H1 (cell line): ENCODE measurements at regions not wholly inside any gene's neighbourhood (a gene's known extent, or its start where the extent isn't known, plus 50 kb on each side); places are given as distances from the start of the nearest gene placed in this dataset.

ENCODE experiments used
- CTCF ChIA-PET: fragments of 300-600 bp; sonication (Branson Sonifier 250); formaldehyde crosslinking; loops from one replicate; lab custom pipeline; 2021; ENCODE audit not compliant: partially characterized antibody; lab: Charles Lee
- POLR2A ChIA-PET: fragments of 300-600 bp; sonication (Branson Sonifier 250); formaldehyde crosslinking; loops from one replicate; lab custom pipeline; 2021; ENCODE audit warnings: inconsistent platforms; ENCODE audit not compliant: partially characterized antibody; lab: Charles Lee
- DNase-seq, 2 experiments: peaks; one replicate each; pipeline versions ENCODE4 v3.0.0 to v3.0.0-alpha.2; 2010 to 2022; ENCODE audit warnings: low spot score in 2 of 2, low read depth in 1 of 2, mixed read lengths in 1 of 2
- FAIRE-seq: peaks from 2 replicates; lab custom pipeline; 2011; peaks lifted over from hg19 to GRCh38; lab: Jason Lieb, UNC
- H2AFZ ChIP-seq: 2 replicates; pipeline ENCODE4 v1.8.1; 2012; ENCODE audit warnings: low read length, inconsistent platforms
- H2AK5ac ChIP-seq: 2 replicates; pipeline ENCODE4 v1.6.1; 2013; ENCODE audit warnings: low read depth, low read length
- H2BK120ac ChIP-seq: replicated peaks from 2 replicates; pipeline ENCODE3; 2013; ENCODE audit warnings: low read depth, low read length, inconsistent platforms
- H2BK12ac ChIP-seq: 2 replicates; pipeline ENCODE4 v1.6.1; 2013; ENCODE audit warnings: low read depth, low read length
- H2BK15ac ChIP-seq: 2 replicates; pipeline ENCODE4 v1.6.1; 2013; ENCODE audit warnings: low read length
- H2BK20ac ChIP-seq: 2 replicates; pipeline ENCODE4 v1.6.1; 2013; ENCODE audit warnings: low read length
- H2BK5ac ChIP-seq: 2 replicates; pipeline ENCODE4 v1.6.1; 2013; ENCODE audit warnings: low read depth, low read length
- H3K14ac ChIP-seq: 2 replicates; pipeline ENCODE4 v1.6.1; 2013; ENCODE audit warnings: inconsistent platforms; ENCODE audit not compliant: insufficient read length
- H3K18ac ChIP-seq: 2 replicates; pipeline ENCODE4 v1.6.1; 2013; ENCODE audit warnings: low read length; ENCODE audit errors: extremely low read depth
- H3K23ac ChIP-seq: 2 replicates; pipeline ENCODE4 v1.6.1; 2013; ENCODE audit warnings: inconsistent platforms; ENCODE audit not compliant: insufficient read length
- H3K23me2 ChIP-seq: 2 replicates; pipeline ENCODE4 v1.6.1; 2013; ENCODE audit warnings: low read depth, low read length
- H3K27ac ChIP-seq: 2 replicates; pipeline ENCODE4 v1.6.1; 2011; ENCODE audit warnings: low read depth, low read length, inconsistent platforms
- H3K27me3 ChIP-seq, 4 experiments: replicated peaks in 1 of 4; 1 replicate in 1 of 4; 2 replicates in 3 of 4; pipeline versions ENCODE4 v1.6.1 to v1.8.1; 2011 to 2013; ENCODE audit warnings: low read length in 3 of 4, mild to moderate bottlenecking in 3 of 4, inconsistent platforms in 2 of 4, mixed read lengths in 2 of 4, moderate library complexity in 1 of 4; ENCODE audit not compliant: control insufficient read depth in 3 of 4, insufficient read depth in 3 of 4; ENCODE audit errors: extremely low read depth in 1 of 4
- H3K36me3 ChIP-seq, 4 experiments: 2 replicates each; pipeline versions ENCODE4 v1.6.1 to v1.8.1; 2011 to 2013; ENCODE audit warnings: mild to moderate bottlenecking in 4 of 4, low read length in 3 of 4, moderate library complexity in 2 of 4, control low read depth in 1 of 4, inconsistent platforms in 1 of 4; ENCODE audit not compliant: insufficient read depth in 4 of 4, control insufficient read depth in 2 of 4
- H3K4ac ChIP-seq: replicated peaks from 2 replicates; pipeline ENCODE3; 2013; ENCODE audit warnings: low read length, low read depth, mixed read lengths, inconsistent platforms; ENCODE audit not compliant: insufficient read length
- H3K4me1 ChIP-seq, 4 experiments: replicated peaks in 1 of 4; 1 replicate in 1 of 4; 2 replicates in 3 of 4; pipeline versions ENCODE4 v1.6.1 to v1.8.1; 2011 to 2013; ENCODE audit warnings: low read length in 3 of 4, inconsistent platforms in 2 of 4, mixed read lengths in 1 of 4; ENCODE audit not compliant: insufficient read depth in 4 of 4, control insufficient read depth in 3 of 4
- H3K4me2 ChIP-seq, 2 experiments: 2 replicates each; pipeline versions ENCODE4 v1.6.1 to v1.8.1; 2011 to 2013; ENCODE audit warnings: low read depth in 2 of 2, low read length in 2 of 2, control low read depth in 1 of 2, inconsistent platforms in 1 of 2, mild to moderate bottlenecking in 1 of 2; ENCODE audit not compliant: insufficient read depth in 1 of 2
- H3K4me3 ChIP-seq, 4 experiments: fragments of 200-600, 300-600 bp in 1 of 4; sonication (generic), shearing (Covaris generic), sonication (Bioruptor Twin) in 1 of 4; 2 replicates each; pipeline versions ENCODE4 v1.5.1 to v1.8.1; 2011 to 2016; ENCODE audit warnings: low read length in 4 of 4, low read depth in 3 of 4, control low read depth in 2 of 4, inconsistent platforms in 2 of 4, mild to moderate bottlenecking in 2 of 4, mixed read lengths in 1 of 4, moderate library complexity in 1 of 4; ENCODE audit not compliant: insufficient read depth in 2 of 4; ENCODE audit errors: extremely low read depth in 1 of 4
- H3K56ac ChIP-seq: replicated peaks from 2 replicates; pipeline ENCODE3; 2013; ENCODE audit warnings: low read depth, mild to moderate bottlenecking, mixed read lengths, low read length, inconsistent platforms; ENCODE audit not compliant: insufficient read length
- H3K79me1 ChIP-seq: 2 replicates; pipeline ENCODE4 v1.6.1; 2013; ENCODE audit warnings: low read depth, low read length, control low read depth
- H3K79me2 ChIP-seq, 2 experiments: 2 replicates each; pipeline versions ENCODE4 v1.6.1 to v1.8.1; 2012 to 2013; ENCODE audit warnings: low read length in 2 of 2, mild to moderate bottlenecking in 2 of 2, inconsistent platforms in 1 of 2; ENCODE audit not compliant: insufficient read depth in 2 of 2, control insufficient read depth in 1 of 2
- H3K9ac ChIP-seq, 4 experiments: replicated peaks in 1 of 4; 1 replicate in 1 of 4; 2 replicates in 3 of 4; pipeline versions ENCODE4 v1.6.1 to v1.8.1; 2011 to 2013; ENCODE audit warnings: low read depth in 3 of 4, low read length in 3 of 4, control low read depth in 2 of 4, mild to moderate bottlenecking in 2 of 4, moderate library complexity in 2 of 4, inconsistent platforms in 1 of 4; ENCODE audit errors: extremely low read depth in 1 of 4
- H3K9me3 ChIP-seq, 2 experiments: 2 replicates each; pipeline versions ENCODE4 v1.6.1 to v1.8.1; 2012 to 2013; ENCODE audit warnings: mild to moderate bottlenecking in 2 of 2, moderate library complexity in 2 of 2, control low read depth in 1 of 2, inconsistent platforms in 1 of 2, low read depth in 1 of 2, low read length in 1 of 2, mixed read lengths in 1 of 2; ENCODE audit not compliant: insufficient read depth in 2 of 2
- H4K20me1 ChIP-seq, 2 experiments: replicated peaks in 1 of 2; 2 replicates each; pipeline versions ENCODE3 to v1.8.1; 2011 to 2013; ENCODE audit warnings: inconsistent platforms in 2 of 2, low read length in 2 of 2, mild to moderate bottlenecking in 1 of 2; ENCODE audit not compliant: insufficient read depth in 2 of 2, control insufficient read depth in 1 of 2
- H4K5ac ChIP-seq: 2 replicates; pipeline ENCODE4 v1.6.1; 2013; ENCODE audit warnings: low read length, low read depth, mixed read lengths, inconsistent platforms; ENCODE audit not compliant: insufficient read length
- H4K8ac ChIP-seq: 2 replicates; pipeline ENCODE4 v1.8.0; 2013; ENCODE audit warnings: mild to moderate bottlenecking, moderate library complexity, low read length, inconsistent platforms; ENCODE audit not compliant: insufficient read depth; ENCODE audit errors: extremely low read depth
- H4K91ac ChIP-seq: replicated peaks from 2 replicates; pipeline ENCODE3; 2013; ENCODE audit warnings: low read length, mixed read lengths, inconsistent platforms; ENCODE audit not compliant: insufficient read length
- BRCA1 ChIP-seq: IDR thresholded peaks from 2 replicates; pipeline ENCODE4 v1.6.1; 2012; ENCODE audit warnings: low read depth, low read length, improper control_type of control experiment
- FOSL1 ChIP-seq: IDR thresholded peaks from 2 replicates; pipeline ENCODE4 v1.6.1; 2011; ENCODE audit warnings: mild to moderate bottlenecking, low read depth, low read length, moderate library complexity; ENCODE audit not compliant: insufficient read depth
- GABPA ChIP-seq: IDR thresholded peaks from 2 replicates; pipeline ENCODE4 v1.6.1; 2011; ENCODE audit warnings: mild to moderate bottlenecking, low read length, moderate library complexity, borderline replicate concordance; ENCODE audit not compliant: insufficient read depth
- JUND ChIP-seq: IDR thresholded peaks from 2 replicates; pipeline ENCODE4 v1.6.1; 2011; ENCODE audit warnings: mild to moderate bottlenecking, improper control_type of control experiment, low read length
- NRF1 ChIP-seq: IDR thresholded peaks from 2 replicates; pipeline ENCODE4 v1.6.1; 2011; ENCODE audit warnings: mild to moderate bottlenecking, low read depth, low read length, improper control_type of control experiment
- POLR2A ChIP-seq, 2 experiments: IDR thresholded peaks; 1 replicate in 1 of 2; 2 replicates in 1 of 2; pipeline ENCODE4 v1.6.1; 2011; ENCODE audit warnings: low read depth in 2 of 2, low read length in 2 of 2, mild to moderate bottlenecking in 2 of 2; ENCODE audit errors: control extremely low read depth in 1 of 2
- RBBP5 ChIP-seq: IDR thresholded peaks from 2 replicates; pipeline ENCODE4 v1.7.1; 2012; ENCODE audit warnings: low read depth, mild to moderate bottlenecking, inconsistent platforms, low read length, moderate library complexity, borderline replicate concordance
- SUZ12 ChIP-seq: fragments of 200-600 bp; sonication (generic); IDR thresholded peaks from 2 replicates; pipeline ENCODE4 v1.6.1; 2012; ENCODE audit warnings: mild to moderate bottlenecking, inconsistent platforms, low read length, moderate library complexity, mixed read lengths
- TAF7 ChIP-seq: optimal IDR thresholded peaks from 2 replicates; pipeline ENCODE3; 2011; ENCODE audit warnings: low read depth, mild to moderate bottlenecking, inconsistent platforms, low read length, moderate library complexity, borderline replicate concordance
- TCF12 ChIP-seq: IDR thresholded peaks from 2 replicates; pipeline ENCODE4 v1.6.1; 2011; ENCODE audit warnings: low read depth, mild to moderate bottlenecking, low read length
- WGBS, 2 experiments: shearing (Covaris generic) in 1 of 2; methylation state at CpG; one replicate each; pipeline versions ENCODE4 v1.1.6 to v1.1.7; 2013 to 2015; ENCODE audit warnings: low lambda C conversion rate in 2 of 2, mixed read lengths in 2 of 2, inconsistent platforms in 1 of 2, low coverage in 1 of 2, missing lambda C conversion rate in 1 of 2; ENCODE audit not compliant: insufficient replicate concordance in 2 of 2, insufficient coverage in 1 of 2, insufficient read length in 1 of 2; ENCODE audit errors: extremely low coverage in 1 of 2, missing lambda C conversion rate in 1 of 2; 5-methylcytosine and 5-hydroxymethylcytosine counted together

GRCh38 chr11:29263971-29264682 is 752.7 kb downstream of the KCNA4 start:
- Histone ChIP-seq H2AK5ac (no peak overlapping the region), H2BK12ac (no peak overlapping the region), H2BK20ac (no peak overlapping the region), H3K18ac (no peak overlapping the region), H2BK15ac (no peak overlapping the region), H3K27me3 (no peaks in the 10 kb centered on the region), H3K4me1 (no peaks in the 10 kb centered on the region), H3K9ac (no peak overlapping the region), H4K20me1 (no peaks in the 10 kb centered on the region), H3K27ac (no peak overlapping the region), H4K91ac (no peak overlapping the region), H3K4me2 (no peak overlapping the region), H3K4ac (no peak overlapping the region), H2BK120ac (no peak overlapping the region), H4K5ac (no peak overlapping the region), H3K79me2 (no peaks in the 10 kb centered on the region), H2BK5ac (no peak overlapping the region), H3K36me3 (no peaks in the 10 kb centered on the region), H3K9me3 (no peaks in the 10 kb centered on the region), H3K79me1 (no peaks in the 10 kb centered on the region), H2AFZ (no peak overlapping the region), H3K56ac (no peak overlapping the region), H3K14ac (no peak overlapping the region), H3K23ac (no peak overlapping the region), H3K4me3 (no peak overlapping the region), H4K8ac (no peak overlapping the region), H3K23me2 (no peaks in the 10 kb centered on the region)
- POLR2A ChIA-PET = no interaction called here
- FAIRE-seq (no peak), DNase-seq (no peak)
- CTCF ChIA-PET = interaction anchor here (0.8 kb wide), 1 partner anchor 10 kb away, joined by 3 read pairs; no protein-coding TSS in a partner anchor
- WGBS, 2 experiments = 95% methylated on average over 5 of the region's 5 CpGs; no CpG with 5 or more reads in 1 of the 2 experiments
- TF ChIP-seq GABPA = no peak
- no peak for TF ChIP-seq JUND
- TF ChIP-seq TCF12 = no peak
- TF ChIP-seq BRCA1 = no peak
- no peak for TF ChIP-seq TAF7
- no peak for TF ChIP-seq RBBP5
- TF ChIP-seq SUZ12 = no peak
- no peak for TF ChIP-seq FOSL1
- no peak for TF ChIP-seq NRF1
- no peak for TF ChIP-seq POLR2A (IDR thresholded peaks at IDR 0.05; ENCODE audit: control extremely low read depth in 1 of 2, low read depth in 2 of 2, low read length in 2 of 2)
